ENCODE measurements at regions not wholly inside any gene's neighbourhood (a gene's known extent, or its start where the extent isn't known, plus 50 kb on each side); places are given as distances from the start of the nearest gene placed in this dataset.

DNA sequence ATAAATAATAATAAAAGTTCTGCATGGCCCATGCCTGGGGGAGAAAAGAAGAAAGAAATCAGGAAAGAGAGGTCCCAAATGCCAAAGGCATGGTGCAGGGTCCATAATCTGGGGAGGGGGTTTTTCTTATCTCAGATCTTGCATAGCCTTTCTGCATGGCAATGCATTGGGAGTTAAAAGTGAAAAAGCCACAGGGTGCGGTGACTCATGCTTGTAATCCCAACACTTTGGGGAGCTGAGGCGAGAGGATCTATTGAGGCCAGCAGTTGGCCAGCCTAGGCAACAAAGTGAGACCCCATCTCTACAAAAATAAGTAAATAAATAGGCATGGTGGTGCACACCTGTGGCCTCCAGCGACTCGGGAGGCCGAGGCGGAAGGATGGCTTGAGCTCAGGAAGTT is 76.8 kb upstream of the GATA2 start:
- WGBS (ENCODE audit: insufficient coverage), result 80% methylated on average over 2 of the region's 6 CpGs
- Histone ChIP-seq H3K4me3 (ENCODE audit: low read length) (no peak overlapping the region), H3K27me3 (ENCODE audit: control insufficient read depth, insufficient read depth, low read length) (peaks cover 7% of the 10 kb centered on the region), H3K36me3 (ENCODE audit: control insufficient read depth, insufficient read depth, low read length) (no peaks in the 10 kb centered on the region), H3K27ac (ENCODE audit: low read length) (no peak overlapping the region), H3K9me3 (ENCODE audit: control insufficient read depth, insufficient read depth, low read length) (no peaks in the 10 kb centered on the region), H3K4me1 (ENCODE audit: control insufficient read depth, insufficient read depth, low read length) (peaks cover 18% of the 10 kb centered on the region)
- Mint-ChIP-seq H3K4me1 (peaks cover 15 to 17% of the 10 kb centered on the region in 2 donors), H3K4me3 (no peak overlapping the region), H3K9me3 (no peaks in the 10 kb centered on the region), H3K36me3 (no peaks in the 10 kb centered on the region), H3K27me3 (ENCODE audit: low read depth in 2 of 2) (peaks cover 11 to 13% of the 10 kb centered on the region in 2 donors), H3K27ac (no peak overlapping the region)
- DNase-seq (no peak), ATAC-seq (no peak)
- TF ChIP-seq, protein P1, sequence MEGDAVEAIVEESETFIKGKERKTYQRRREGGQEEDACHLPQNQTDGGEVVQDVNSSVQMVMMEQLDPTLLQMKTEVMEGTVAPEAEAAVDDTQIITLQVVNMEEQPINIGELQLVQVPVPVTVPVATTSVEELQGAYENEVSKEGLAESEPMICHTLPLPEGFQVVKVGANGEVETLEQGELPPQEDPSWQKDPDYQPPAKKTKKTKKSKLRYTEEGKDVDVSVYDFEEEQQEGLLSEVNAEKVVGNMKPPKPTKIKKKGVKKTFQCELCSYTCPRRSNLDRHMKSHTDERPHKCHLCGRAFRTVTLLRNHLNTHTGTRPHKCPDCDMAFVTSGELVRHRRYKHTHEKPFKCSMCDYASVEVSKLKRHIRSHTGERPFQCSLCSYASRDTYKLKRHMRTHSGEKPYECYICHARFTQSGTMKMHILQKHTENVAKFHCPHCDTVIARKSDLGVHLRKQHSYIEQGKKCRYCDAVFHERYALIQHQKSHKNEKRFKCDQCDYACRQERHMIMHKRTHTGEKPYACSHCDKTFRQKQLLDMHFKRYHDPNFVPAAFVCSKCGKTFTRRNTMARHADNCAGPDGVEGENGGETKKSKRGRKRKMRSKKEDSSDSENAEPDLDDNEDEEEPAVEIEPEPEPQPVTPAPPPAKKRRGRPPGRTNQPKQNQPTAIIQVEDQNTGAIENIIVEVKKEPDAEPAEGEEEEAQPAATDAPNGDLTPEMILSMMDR (IDR thresholded peaks at IDR 0.05), result no peak
- intact Hi-C loops (cut with micrococcal nuclease), result no loop called here

DNA sequence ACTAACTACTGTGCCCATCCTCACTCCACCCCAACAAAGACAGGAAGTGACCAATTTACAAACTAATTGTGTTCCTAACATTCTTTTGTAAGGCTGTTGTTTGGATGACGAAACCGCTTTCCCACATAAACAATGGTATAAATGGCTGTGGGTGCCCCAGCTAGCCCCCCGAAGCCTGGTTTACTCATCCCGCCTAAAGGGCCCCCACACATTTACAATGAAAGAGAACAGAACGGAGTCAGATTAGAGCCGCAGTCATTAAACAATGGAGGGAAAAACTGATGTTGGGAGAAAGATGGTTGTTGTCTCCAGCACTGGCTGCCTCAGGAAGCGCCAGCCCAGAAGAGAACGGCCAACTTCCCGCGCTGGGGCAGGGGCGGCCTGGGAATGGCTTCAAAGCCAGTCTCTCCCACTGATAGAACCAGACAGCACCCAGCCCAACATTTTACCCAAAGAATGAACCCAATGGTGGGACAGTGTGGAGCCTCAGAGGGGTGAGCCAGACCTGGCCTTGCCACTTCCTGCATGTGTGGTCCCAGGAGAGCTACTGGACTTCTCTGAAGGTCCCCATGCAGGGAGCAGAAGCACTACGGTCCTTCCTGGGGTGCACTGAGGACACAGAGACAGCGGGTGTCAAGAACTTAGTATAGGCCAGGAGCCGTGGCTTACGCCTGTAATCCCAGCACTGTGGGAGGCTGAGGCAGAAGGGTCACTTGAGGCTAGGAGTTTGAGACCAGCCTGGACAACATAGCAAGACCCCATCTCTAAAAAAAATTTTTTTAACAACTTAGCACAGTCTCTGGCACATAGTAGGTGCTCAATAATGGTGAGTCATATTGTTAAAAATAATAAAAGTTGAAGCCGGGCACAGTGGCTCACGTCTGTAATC is 75.8 kb upstream of the GATA2 start:
- TF ChIP-seq, protein P1 (IDR thresholded peaks at IDR 0.05), result no peak
- peaks cover 14% of the 10 kb centered on the region for H3K4me1 ChIP-seq (ENCODE audit: control insufficient read depth, insufficient read depth, low read length)
- Mint-ChIP-seq H3K9me3 (no peaks in the 10 kb centered on the region), H3K4me1 (peaks cover 14 to 16% of the 10 kb centered on the region in 2 donors), H3K4me3 (no peak overlapping the region), H3K36me3 (no peaks in the 10 kb centered on the region), H3K27ac (no peak overlapping the region), H3K27me3 (ENCODE audit: low read depth in 2 of 2) (peaks cover 7 to 11% of the 10 kb centered on the region in 2 donors)
- DNase-seq, result no peak
- no peak for ATAC-seq
- WGBS (ENCODE audit: insufficient coverage), result 92% methylated on average over 15 of the region's 17 CpGs
- intact Hi-C loops (cut with micrococcal nuclease), result no loop called here
- H3K4me3 ChIP-seq (ENCODE audit: low read length), result no peak overlapping the region
- no peak overlapping the region for H3K27ac ChIP-seq (ENCODE audit: low read length)
- no peaks in the 10 kb centered on the region for H3K9me3 ChIP-seq (ENCODE audit: control insufficient read depth, insufficient read depth, low read length)
- H3K27me3 ChIP-seq (ENCODE audit: control insufficient read depth, insufficient read depth, low read length), result peaks cover 6% of the 10 kb centered on the region
- H3K36me3 ChIP-seq (ENCODE audit: control insufficient read depth, insufficient read depth, low read length), result no peaks in the 10 kb centered on the region

DNA sequence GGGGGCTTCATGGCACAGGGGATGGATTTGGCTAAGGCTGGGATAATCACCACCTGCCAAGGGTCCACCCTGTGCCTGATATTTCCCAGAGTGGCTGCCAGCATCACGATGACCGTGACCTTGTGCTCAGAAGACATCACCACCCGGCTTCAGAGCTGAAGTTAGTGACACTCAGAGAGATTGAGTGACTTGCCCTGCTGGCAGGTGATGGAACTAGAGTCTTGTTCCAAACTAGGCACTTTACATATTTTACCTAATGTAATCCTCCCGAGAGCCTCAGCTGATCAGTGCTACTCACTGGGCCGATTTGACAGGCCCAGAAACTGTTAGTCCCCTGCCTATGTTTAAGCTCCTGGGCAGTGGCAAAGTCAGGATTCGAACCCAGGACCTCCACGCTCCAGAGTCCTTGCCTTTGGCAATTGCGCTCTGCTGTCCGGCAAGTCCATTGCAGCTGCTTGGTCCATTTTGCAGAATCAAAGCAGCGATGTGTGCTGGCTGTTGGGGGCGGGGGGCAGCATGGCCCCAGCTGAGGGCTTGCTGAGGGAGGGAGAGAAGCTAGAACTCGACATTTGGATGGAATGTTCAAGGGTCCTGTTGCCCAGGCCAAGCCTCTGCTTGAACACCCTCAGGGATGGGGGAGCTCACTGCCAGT is 74.8 kb upstream of the GATA2 start:
- Mint-ChIP-seq H3K27me3 (ENCODE audit: low read depth in 2 of 2) (peaks cover 6 to 15% of the 10 kb centered on the region in 2 donors), H3K9me3 (no peaks in the 10 kb centered on the region), H3K27ac (no peak overlapping the region), H3K36me3 (no peaks in the 10 kb centered on the region), H3K4me3 (no peak overlapping the region), H3K4me1 (peaks cover 5 to 6% of the 10 kb centered on the region in 2 donors)
- no peaks in the 10 kb centered on the region for H3K9me3 ChIP-seq (ENCODE audit: control insufficient read depth, insufficient read depth, low read length)
- no peak for ATAC-seq
- intact Hi-C loops (cut with micrococcal nuclease), result no loop called here
- H3K4me1 ChIP-seq (ENCODE audit: control insufficient read depth, insufficient read depth, low read length), result peaks cover 5% of the 10 kb centered on the region
- 90% methylated on average over 12 of the region's 12 CpGs for WGBS (ENCODE audit: insufficient coverage)
- TF ChIP-seq, protein P1 (IDR thresholded peaks at IDR 0.05), result no peak
- H3K27ac ChIP-seq (ENCODE audit: low read length), result no peak overlapping the region
- DNase-seq, result no peak
- no peaks in the 10 kb centered on the region for H3K27me3 ChIP-seq (ENCODE audit: control insufficient read depth, insufficient read depth, low read length)
- H3K36me3 ChIP-seq (ENCODE audit: control insufficient read depth, insufficient read depth, low read length), result no peaks in the 10 kb centered on the region
- H3K4me3 ChIP-seq (ENCODE audit: low read length), result no peak overlapping the region
